Activated gamma-delta T cell treated with anti-CD3 and anti-CD28 coated beads, Interleukin-2, amount 50 U/mL, for 16 hours (primary cell): ENCODE measurements at regions not wholly inside any gene's neighbourhood (a gene's known extent, or its start where the extent isn't known, plus 50 kb on each side); places are given as distances from the start of the nearest gene placed in this dataset.

Experiments
- DNase-seq: peaks from one replicate; pipeline ENCODE4 v3.0.0-alpha.2; 2020; ENCODE audit warnings: low read depth

DNA sequence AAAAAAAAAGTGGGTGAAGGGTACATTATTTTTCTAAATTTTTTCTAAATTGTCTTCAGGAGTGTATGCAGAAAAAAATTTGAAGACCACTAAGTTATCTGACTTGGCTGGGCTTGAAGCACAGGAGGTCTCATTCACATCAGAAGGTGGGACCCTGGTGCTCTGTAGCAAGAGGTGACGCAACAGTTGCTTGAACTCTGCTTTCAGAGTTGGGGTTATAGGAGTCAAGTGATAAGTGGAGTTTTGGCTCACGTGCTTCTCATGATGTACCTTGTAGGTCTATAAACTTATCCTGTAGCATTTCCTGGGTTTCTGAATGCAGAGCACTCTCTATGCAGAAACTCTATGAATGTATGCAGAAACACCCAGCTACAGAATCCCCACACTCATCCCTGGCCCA lies 58.5 kb upstream of the FOXC1 start:
- no peak for DNase-seq

DNA sequence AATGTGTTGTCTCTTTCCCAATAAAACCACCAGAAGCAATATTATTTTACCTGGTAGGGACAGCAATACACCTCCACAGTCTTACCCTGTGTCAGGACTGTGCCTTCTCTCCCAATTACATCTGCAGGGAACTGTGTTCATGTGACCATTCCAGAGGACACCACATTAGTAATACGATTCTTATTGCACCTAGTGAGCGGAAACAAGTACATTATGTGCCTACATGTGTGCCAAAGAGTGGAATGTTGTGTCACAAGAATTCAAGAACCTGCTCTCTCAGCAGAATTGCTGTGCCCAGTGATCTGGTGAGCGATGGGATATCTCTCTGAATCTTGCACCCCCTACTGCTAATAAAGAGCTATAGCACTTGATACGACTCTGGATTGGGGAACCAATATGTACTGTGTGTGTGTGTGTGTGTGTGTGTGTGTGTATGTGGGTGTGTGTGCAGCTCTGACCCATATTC lies 57.4 kb upstream of the FOXC1 start:
- no peak for DNase-seq

DNA sequence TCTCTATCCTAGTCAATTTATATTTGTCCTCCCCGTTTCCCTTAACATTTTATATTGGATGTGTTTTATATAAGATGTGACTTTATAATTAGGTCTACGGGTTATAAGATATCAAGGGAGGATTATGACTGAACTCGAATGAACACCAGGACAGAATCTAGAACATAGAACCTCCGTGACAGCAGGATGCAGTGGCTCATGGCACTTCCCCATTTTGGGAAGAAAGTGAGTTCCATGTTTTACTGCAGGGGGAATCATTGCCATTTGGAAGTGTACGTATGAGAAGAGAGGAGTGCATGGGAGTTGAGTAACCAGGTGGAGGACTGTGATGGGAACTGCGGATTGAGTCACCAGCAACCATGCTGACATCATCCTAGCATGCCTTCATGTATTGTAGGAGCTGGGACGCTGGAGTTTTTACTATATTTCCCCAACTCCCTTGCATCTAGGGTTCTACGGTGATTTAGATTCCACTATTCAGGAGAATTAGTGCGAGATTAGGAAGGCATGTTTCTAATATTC lies 56.1 kb upstream of the FOXC1 start:
- no peak for DNase-seq

DNA sequence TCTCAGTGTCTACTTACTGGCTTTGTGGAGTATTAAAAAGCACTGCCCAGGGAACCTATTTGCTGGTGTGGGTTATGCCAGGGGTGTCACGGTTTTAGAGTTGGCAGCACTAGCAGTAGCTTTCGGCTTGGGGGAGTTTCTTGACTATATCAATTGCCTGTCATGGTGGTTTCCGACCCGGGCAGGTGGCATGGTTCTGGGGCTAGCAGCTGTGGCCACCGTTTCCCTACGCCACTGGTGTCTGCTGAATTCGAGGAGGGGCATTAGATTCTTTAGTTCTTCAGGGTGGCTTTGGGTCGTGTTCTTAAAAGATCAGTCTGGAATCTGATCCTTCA lies 55.6 kb upstream of the FOXC1 start:
- no peak for DNase-seq

DNA sequence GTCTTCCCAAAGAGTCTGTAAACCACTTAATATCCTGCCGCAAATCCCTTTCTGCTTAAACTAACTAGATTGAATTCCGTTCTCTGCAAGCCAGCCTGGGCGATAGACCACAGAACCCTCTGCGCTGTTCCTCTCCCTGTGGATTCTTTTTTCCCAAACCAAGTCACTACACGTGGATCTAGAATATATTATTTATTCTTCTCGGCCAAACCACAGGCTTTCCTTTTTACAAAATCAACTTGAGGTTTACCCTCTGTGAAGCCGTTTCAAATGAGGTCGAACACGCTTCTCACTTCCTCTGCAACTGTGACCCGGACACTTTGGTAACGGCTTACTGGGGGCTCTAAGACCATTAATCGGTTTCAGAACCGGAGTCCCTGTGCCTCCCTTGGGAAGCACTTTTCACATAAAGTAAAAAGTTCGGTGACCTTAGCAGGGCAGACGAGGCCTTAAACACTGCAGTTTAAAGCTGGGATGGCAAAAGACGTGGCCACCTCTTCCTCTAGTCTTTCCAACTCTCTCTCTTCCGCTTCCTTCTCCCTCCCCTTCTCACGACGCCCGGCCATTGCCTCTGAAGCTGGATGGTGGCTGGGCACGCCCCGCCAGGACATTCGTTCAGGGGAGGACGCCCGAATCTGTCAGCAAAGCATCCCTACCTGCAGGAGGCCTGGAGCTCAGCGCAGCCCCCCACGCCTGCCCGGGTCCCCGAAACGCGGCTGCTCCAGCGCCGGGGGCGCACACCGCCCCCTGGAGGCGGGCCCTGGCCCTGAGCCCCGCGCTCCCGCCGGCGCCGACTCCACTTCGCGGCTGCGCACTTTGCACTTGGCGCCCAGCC lies 55.0 kb upstream of the FOXC1 start:
- DNase-seq, result peak; percentile 24

DNA sequence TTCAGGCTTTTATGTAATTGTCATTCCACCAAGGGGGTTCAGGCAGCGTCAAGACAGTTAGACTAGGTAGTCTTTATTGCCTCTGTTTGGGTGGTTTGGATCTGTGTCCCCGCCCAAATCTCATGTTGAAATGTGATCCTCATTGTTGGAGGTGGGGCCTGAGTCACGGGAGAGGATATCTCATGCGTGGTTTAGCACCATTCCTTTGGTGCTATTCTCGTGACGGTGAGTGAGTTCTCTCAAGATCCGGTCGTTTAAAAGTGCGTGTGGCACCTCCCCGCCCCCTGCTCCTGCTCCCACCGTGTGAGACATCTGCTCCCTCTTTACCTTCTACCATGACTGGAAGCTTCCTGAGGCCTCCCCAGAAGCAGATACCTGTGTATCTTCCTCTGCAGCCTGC lies 51.3 kb upstream of the FOXC1 start:
- DNase-seq, result no peak
